K562 (cell line): ENCODE measurements at regions not wholly inside any gene's neighbourhood (a gene's known extent, or its start where the extent isn't known, plus 50 kb on each side); places are given as distances from the start of the nearest gene placed in this dataset.

Source experiments
- ATAC-seq: fragments of 200-7000 bp; cut with Tn5 transposase; 3 replicates; pipeline ENCODE4 v1.9.1; 2020; ENCODE audit warnings: moderate library complexity
- BruUV-seq: library from RNA; stranded (reverse); fragments of 400-500 nt; replicated peaks from 2 replicates; lab custom pipeline; 2021; lab: Mats Ljungman, UMichigan
- CTCF ChIA-PET: fragments of 300-600 bp; formaldehyde crosslinking; extraction: SDS; loops from one replicate; lab custom pipeline; 2021; ENCODE audit warnings: low intra/inter-chr PET ratio; lab: Yijun Ruan, JAX
- POLR2A ChIA-PET: fragments of 300-600, 350-650 bp; sonication (Branson Sonifier 250); formaldehyde crosslinking; extraction: SDS; loops from one replicate; lab custom pipeline; 2021; ENCODE audit warnings: antibody characterized with exemption, inconsistent platforms; lab: Yijun Ruan, JAX
- DNase-seq, 4 experiments: peaks; one replicate each; pipeline versions ENCODE4 v3.0.0 to v3.0.0-alpha.2; 2011 to 2018; ENCODE audit warnings: low spot score in 3 of 4, mixed read lengths in 3 of 4; ENCODE audit errors: extremely low read depth in 1 of 4
- FAIRE-seq: peaks from 2 replicates; lab custom pipeline; 2011; peaks lifted over from hg19 to GRCh38; lab: Jason Lieb, UNC
- H2AFZ ChIP-seq: 2 replicates; pipeline ENCODE4 v1.6.0; 2011; ENCODE audit warnings: low read depth, low read length, control low read depth, inconsistent platforms
- H3K27ac ChIP-seq: fragments of 200-600 bp; 3 replicates; pipeline ENCODE4 v1.8.0; 2011; ENCODE audit warnings: low read depth, mild to moderate bottlenecking, control low read depth, inconsistent platforms, low read length, moderate library complexity, mixed read lengths; ENCODE audit errors: extremely low read depth
- H3K27me3 ChIP-seq, 2 experiments: fragments of 300-600 bp in 1 of 2; 2 replicates in 1 of 2; 3 replicates in 1 of 2; pipeline versions ENCODE4 v1.6.0 to v1.8.0; 2011; ENCODE audit warnings: inconsistent platforms in 2 of 2, low read length in 2 of 2, mild to moderate bottlenecking in 1 of 2, mixed read lengths in 1 of 2, moderate library complexity in 1 of 2; ENCODE audit not compliant: control insufficient read depth in 2 of 2, insufficient read depth in 2 of 2
- H3K36me3 ChIP-seq: fragments of 300-600 bp; 3 replicates; pipeline ENCODE4 v1.8.0; 2011; ENCODE audit warnings: mild to moderate bottlenecking, low read length, inconsistent platforms; ENCODE audit not compliant: control insufficient read depth, insufficient read depth
- H3K4me1 ChIP-seq, 2 experiments: fragments of 200-600 bp in 1 of 2; replicated peaks in 1 of 2; 2 replicates in 1 of 2; 3 replicates in 1 of 2; pipeline versions ENCODE4 v1.5.1 to v1.8.0; 2011; ENCODE audit warnings: inconsistent platforms in 2 of 2, low read length in 2 of 2, mild to moderate bottlenecking in 1 of 2, mixed read lengths in 1 of 2, moderate library complexity in 1 of 2; ENCODE audit not compliant: control insufficient read depth in 2 of 2, insufficient read depth in 2 of 2
- H3K4me2 ChIP-seq: 2 replicates; pipeline ENCODE4 v1.6.1; 2011; ENCODE audit warnings: low read length, control low read depth, inconsistent platforms, mixed read lengths; ENCODE audit not compliant: insufficient read depth
- H3K4me3 ChIP-seq: fragments of 200-600 bp; sonication (generic), shearing (Covaris generic); 2 replicates; pipeline ENCODE4 v1.5.1; 2016; ENCODE audit warnings: control low read depth, inconsistent platforms
- H3K79me2 ChIP-seq: fragments of 200-600 bp; 3 replicates; pipeline ENCODE4 v1.8.0; 2011; ENCODE audit warnings: low read length, inconsistent platforms; ENCODE audit not compliant: control insufficient read depth, insufficient read depth
- H3K9ac ChIP-seq, 2 experiments: 2 replicates each; pipeline versions ENCODE4 v1.6.0 to v1.6.1; 2011; ENCODE audit warnings: low read depth in 2 of 2, low read length in 2 of 2, control low read depth in 1 of 2, inconsistent platforms in 1 of 2, mild to moderate bottlenecking in 1 of 2, mixed read lengths in 1 of 2; ENCODE audit not compliant: insufficient read depth in 1 of 2
- H3K9me1 ChIP-seq: one replicate; pipeline ENCODE4 v1.6.0; 2011; ENCODE audit warnings: inconsistent platforms, mild to moderate bottlenecking, low read length, moderate library complexity; ENCODE audit not compliant: control insufficient read depth, insufficient read depth
- H3K9me3 ChIP-seq: replicated peaks from 2 replicates; pipeline ENCODE4 v1.5.1; 2011; ENCODE audit warnings: low read depth, low read length, inconsistent platforms; ENCODE audit not compliant: control insufficient read depth, insufficient read depth
- H4K20me1 ChIP-seq: replicated peaks from 2 replicates; pipeline ENCODE4 v1.6.1; 2011; ENCODE audit warnings: low read length, inconsistent platforms, mixed read lengths; ENCODE audit not compliant: control insufficient read depth, insufficient read depth
- EHMT2 ChIP-seq: fragments of 450-650 bp; IDR thresholded peaks from 2 replicates; pipeline ENCODE4 v1.6.1; 2018; ENCODE audit warnings: antibody characterized with exemption
- ELF1 ChIP-seq: fragments of 200-800 bp; sonication (Bioruptor generic); IDR thresholded peaks from 2 replicates; pipeline ENCODE4 v1.6.1; 2016; ENCODE audit warnings: missing genetic modification characterization, missing compliant biosample characterization
- HDAC1 ChIP-seq, 2 experiments: fragments of 450-650 bp; IDR thresholded peaks; 2 replicates each; pipeline ENCODE4 v1.6.1; 2016 to 2017; ENCODE audit warnings: inconsistent platforms in 1 of 2, mild to moderate bottlenecking in 1 of 2, moderate library complexity in 1 of 2
- HSF4 ChIP-seq: fragments of 250-450 bp; sonication (Bioruptor Pico); IDR thresholded peaks from 2 replicates; pipeline ENCODE4 v2.1.2; 2022; ENCODE audit warnings: mild to moderate bottlenecking, moderate library complexity, borderline replicate concordance
- KDM1A ChIP-seq, 2 experiments: fragments of 450-650 bp; IDR thresholded peaks; 2 replicates each; pipeline ENCODE4 v1.6.1; 2016; ENCODE audit warnings: mild to moderate bottlenecking in 2 of 2
- NFXL1 ChIP-seq: fragments of 450-650 bp; formaldehyde crosslinking; IDR thresholded peaks from 2 replicates; pipeline ENCODE4 v1.4.0; 2021; ENCODE audit warnings: mild to moderate bottlenecking
- SMARCB1 ChIP-seq: IDR thresholded peaks from 2 replicates; pipeline ENCODE4 v1.6.1; 2011; ENCODE audit warnings: improper control_type of control experiment, low read depth; ENCODE audit not compliant: insufficient read length
- SRF ChIP-seq, 2 experiments: fragments of 250-450, 450-650 bp in 1 of 2; sonication (Bioruptor Pico) in 1 of 2; sonication (generic) in 1 of 2; formaldehyde crosslinking; IDR thresholded peaks; 2 replicates each; pipeline versions ENCODE4 v1.5.0 to v1.5.1; 2020 to 2022; ENCODE audit warnings: mild to moderate bottlenecking in 1 of 2, missing genetic modification reagents in 1 of 2
- ZFP1 ChIP-seq: fragments of 450-650 bp; formaldehyde crosslinking; IDR thresholded peaks from 2 replicates; pipeline ENCODE4 v1.4.0; 2020; ENCODE audit warnings: mild to moderate bottlenecking, mixed read lengths
- ZNF436 ChIP-seq: fragments of 250-450, 450-650 bp; sonication (Bioruptor Pico); formaldehyde crosslinking; IDR thresholded peaks from 2 replicates; pipeline ENCODE4 v1.7.0; 2020; ENCODE audit warnings: mild to moderate bottlenecking
- WGBS: fragments of 100-300 bp; shearing (Covaris generic); methylation state at CpG from one replicate; pipeline ENCODE4 v1.1.6; 2016; ENCODE audit warnings: low coverage, mixed read lengths; ENCODE audit not compliant: insufficient coverage; ENCODE audit errors: missing lambda C conversion rate; 5-methylcytosine and 5-hydroxymethylcytosine counted together
- in situ Hi-C: fragments of 300-500 bp; cut with MboI; formaldehyde crosslinking; loops from 4 replicates; pipeline ENCODE4 v1.15.0; 2018; ENCODE audit warnings: inconsistent platforms, mixed read lengths
- intact Hi-C: fragments of 100-400 bp; cut with micrococcal nuclease; formaldehyde crosslinking; loops from 2 replicates; pipeline ENCODE4 v1.14.2; 2022
- TF ChIP-seq, protein P1 (sequence below): sonication (generic); formaldehyde crosslinking; IDR thresholded peaks from 2 replicates; pipeline ENCODE4 v1.8.0; 2022; ENCODE audit warnings: mild to moderate bottlenecking, missing genetic modification reagents
- TF ChIP-seq, protein P2 (sequence below): fragments of 450-650 bp; formaldehyde crosslinking; IDR thresholded peaks from 2 replicates; pipeline ENCODE4 v1.4.0; 2022; ENCODE audit warnings: missing genetic modification characterization

DNA sequence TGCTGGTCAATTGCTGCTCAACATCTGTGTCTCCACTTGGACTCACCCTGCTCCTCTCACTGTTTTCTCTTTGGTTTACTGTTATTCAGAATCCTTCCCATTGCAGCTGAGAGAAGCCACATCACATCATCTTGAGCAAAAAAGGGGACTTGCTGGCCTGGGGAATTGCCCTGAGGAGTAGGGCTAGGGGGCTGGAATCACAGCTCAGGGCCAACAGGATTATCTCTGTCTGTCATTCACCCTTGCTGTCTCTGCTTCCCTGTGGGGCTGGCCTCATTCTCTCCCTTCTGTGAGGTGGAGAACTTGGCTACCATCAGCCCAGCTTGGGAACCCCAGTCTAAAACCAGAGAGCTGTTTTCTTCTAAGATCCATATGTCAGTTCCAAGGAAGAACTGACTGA lies 140.7 kb upstream of the WNT4 start (continued):
- no peak for TF ChIP-seq NFXL1 (CRISPR knock-in tag)
- TF ChIP-seq ZNF436, result no peak
- TF ChIP-seq, protein P1, sequence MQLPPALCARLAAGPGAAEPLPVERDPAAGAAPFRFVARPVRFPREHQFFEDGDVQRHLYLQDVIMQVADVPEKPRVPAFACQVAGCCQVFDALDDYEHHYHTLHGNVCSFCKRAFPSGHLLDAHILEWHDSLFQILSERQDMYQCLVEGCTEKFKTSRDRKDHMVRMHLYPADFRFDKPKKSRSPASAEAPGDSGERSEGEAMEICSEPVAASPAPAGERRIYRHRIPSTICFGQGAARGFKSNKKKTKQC (CRISPR knock-in tag), result no peak
- TF ChIP-seq SRF (CRISPR knock-in tag; IDR thresholded peaks at IDR 0.05), result no peak
- no peak for TF ChIP-seq HSF4 (CRISPR knock-in tag)
- no peak for TF ChIP-seq ELF1 (tag)

DNA sequence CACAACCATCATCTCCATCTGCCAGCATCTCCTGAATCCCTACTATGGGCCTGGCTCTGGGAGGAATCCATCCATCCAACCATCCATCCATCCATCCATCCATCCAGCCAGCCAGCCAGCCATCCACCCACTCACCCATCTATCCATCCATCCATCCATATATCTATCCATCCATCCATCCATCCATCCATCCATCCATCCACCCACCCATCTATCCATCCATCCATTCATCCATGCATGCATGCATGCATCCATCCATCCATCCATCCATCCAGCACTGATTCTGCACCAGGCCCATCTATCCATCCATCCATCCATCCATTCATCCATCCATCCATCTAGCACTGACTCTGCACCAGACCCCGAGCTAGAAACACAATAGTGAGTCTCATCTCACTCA lies 141.3 kb upstream of the WNT4 start:
- no peak overlapping the region for H3K9ac ChIP-seq

More for the DNA sequence above, 141.3 kb upstream of the WNT4 start:
- Histone ChIP-seq H3K4me2 (no peak overlapping the region), H2AFZ (no peak overlapping the region), H3K27ac (no peak overlapping the region), H3K27me3 (peaks cover 13 to 25% of the 10 kb centered on the region in 2 experiments), H3K9me1 (peaks cover 3% of the 10 kb centered on the region), H3K36me3 (no peaks in the 10 kb centered on the region), H3K79me2 (no peaks in the 10 kb centered on the region), H4K20me1 (no peaks in the 10 kb centered on the region), H3K4me3 (no peak overlapping the region), H3K9me3 (no peaks in the 10 kb centered on the region), H3K4me1 (peaks cover 20% of the 10 kb centered on the region in 2 experiments)
- no peak for DNase-seq
- no TSS peak for BruUV-seq
- 5% methylated on average over 1 of the region's 1 CpG for WGBS
- intact Hi-C loops (no loop called here), in situ Hi-C loops (no loop called here)
- FAIRE-seq, result no peak
- ChIA-PET CTCF (no interaction called here), POLR2A (interaction anchor here (0.6 kb wide), 1 partner anchor 96 kb away, joined by 3 read pairs; no protein-coding TSS in a partner anchor)
- peak; percentile 69 for TF ChIP-seq EHMT2
- TF ChIP-seq KDM1A (IDR thresholded peaks at IDR 0.05), result peak; percentile 57 to 62
- TF ChIP-seq, protein P2, sequence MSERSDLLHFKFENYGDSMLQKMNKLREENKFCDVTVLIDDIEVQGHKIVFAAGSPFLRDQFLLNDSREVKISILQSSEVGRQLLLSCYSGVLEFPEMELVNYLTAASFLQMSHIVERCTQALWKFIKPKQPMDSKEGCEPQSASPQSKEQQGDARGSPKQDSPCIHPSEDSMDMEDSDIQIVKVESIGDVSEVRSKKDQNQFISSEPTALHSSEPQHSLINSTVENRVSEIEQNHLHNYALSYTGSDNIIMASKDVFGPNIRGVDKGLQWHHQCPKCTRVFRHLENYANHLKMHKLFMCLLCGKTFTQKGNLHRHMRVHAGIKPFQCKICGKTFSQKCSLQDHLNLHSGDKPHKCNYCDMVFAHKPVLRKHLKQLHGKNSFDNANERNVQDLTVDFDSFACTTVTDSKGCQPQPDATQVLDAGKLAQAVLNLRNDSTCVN (CRISPR knock-in tag), result 0 out of 2 replicates have a peak, but pooled peaks have one; percentile 48
- peak in 1 of 2 experiments; percentile 41; a peak in 1 of 4 replicates for TF ChIP-seq HDAC1 (IDR thresholded peaks at IDR 0.05)
- no peak for TF ChIP-seq ZFP1 (CRISPR knock-in tag)
- TF ChIP-seq SMARCB1, result no peak
- no peak for ATAC-seq
